GM12874 (cell line): ENCODE measurements at regions not wholly inside any gene's neighbourhood (a gene's known extent, or its start where the extent isn't known, plus 50 kb on each side); places are given as distances from the start of the nearest gene placed in this dataset.

Source experiments
- TF ChIP-seq, protein P1 (sequence below): IDR thresholded peaks from 2 replicates; pipeline ENCODE4 v1.5.1; 2011; ENCODE audit warnings: low read depth, mild to moderate bottlenecking, control low read depth, low read length, moderate library complexity; ENCODE audit not compliant: insufficient read depth

DNA sequence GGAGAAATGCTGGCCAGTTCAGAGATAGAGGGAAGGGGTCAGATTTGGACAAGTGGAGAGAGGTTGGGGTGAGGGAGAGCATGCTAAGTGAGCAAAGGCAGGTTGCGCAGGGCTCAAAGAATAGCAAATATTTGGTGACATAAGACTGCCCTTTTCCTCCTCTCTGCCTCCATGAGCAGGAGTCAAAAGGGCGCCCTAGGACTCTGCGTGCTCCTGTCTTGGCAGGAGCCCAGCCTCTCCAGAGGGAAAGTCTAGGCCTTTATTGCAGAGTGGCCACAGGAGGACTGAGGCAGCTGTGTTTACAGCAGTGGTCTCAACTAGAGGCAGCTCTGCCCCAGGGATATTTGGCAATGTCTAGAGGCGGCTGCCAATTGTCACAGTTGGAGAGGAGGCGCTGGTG lies 165.6 kb downstream of the FAM43A start:
- TF ChIP-seq, protein P1, sequence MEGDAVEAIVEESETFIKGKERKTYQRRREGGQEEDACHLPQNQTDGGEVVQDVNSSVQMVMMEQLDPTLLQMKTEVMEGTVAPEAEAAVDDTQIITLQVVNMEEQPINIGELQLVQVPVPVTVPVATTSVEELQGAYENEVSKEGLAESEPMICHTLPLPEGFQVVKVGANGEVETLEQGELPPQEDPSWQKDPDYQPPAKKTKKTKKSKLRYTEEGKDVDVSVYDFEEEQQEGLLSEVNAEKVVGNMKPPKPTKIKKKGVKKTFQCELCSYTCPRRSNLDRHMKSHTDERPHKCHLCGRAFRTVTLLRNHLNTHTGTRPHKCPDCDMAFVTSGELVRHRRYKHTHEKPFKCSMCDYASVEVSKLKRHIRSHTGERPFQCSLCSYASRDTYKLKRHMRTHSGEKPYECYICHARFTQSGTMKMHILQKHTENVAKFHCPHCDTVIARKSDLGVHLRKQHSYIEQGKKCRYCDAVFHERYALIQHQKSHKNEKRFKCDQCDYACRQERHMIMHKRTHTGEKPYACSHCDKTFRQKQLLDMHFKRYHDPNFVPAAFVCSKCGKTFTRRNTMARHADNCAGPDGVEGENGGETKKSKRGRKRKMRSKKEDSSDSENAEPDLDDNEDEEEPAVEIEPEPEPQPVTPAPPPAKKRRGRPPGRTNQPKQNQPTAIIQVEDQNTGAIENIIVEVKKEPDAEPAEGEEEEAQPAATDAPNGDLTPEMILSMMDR, result no peak

DNA sequence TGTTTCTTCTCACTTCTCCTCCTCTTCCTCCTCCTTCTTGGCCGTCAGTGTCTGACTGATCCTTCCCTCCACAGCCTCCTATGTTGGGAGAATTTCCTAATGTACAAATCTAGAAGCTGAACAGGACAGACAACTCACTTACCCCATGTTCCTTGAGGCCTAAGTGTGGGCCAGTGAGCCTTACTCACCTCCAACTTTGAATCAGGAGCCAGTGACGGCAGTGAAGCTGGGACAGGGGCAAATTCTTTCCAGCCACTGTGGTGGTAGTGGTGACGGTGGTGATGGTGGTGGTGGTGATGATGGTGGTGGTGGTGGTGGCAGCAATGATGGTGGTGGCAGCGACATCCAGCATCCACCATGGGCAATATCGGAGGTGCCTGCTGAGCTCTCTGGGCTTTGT lies 166.3 kb downstream of the FAM43A start:
- TF ChIP-seq, protein P1, result no peak

DNA sequence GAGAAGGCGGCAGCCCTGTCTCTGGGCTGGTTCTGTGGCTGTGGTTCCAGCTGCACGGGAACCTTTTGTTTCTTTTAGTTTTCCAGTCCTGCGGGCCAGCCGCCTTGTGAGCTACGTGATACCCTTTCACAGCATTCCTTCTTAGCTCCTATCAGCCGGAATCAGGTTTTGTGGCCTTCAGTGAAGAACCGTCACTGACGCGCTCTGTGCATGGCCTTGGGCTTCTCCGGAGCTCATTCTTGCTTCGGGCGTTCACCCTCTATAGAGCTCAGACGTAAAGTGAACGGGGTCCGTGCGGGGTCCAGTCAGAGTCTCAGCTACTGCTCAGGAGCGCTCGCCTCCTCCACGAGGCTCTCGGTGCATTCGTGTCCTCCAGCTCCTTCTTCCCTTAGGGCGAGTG lies 166.7 kb downstream of the FAM43A start:
- TF ChIP-seq, protein P1, result no peak

DNA sequence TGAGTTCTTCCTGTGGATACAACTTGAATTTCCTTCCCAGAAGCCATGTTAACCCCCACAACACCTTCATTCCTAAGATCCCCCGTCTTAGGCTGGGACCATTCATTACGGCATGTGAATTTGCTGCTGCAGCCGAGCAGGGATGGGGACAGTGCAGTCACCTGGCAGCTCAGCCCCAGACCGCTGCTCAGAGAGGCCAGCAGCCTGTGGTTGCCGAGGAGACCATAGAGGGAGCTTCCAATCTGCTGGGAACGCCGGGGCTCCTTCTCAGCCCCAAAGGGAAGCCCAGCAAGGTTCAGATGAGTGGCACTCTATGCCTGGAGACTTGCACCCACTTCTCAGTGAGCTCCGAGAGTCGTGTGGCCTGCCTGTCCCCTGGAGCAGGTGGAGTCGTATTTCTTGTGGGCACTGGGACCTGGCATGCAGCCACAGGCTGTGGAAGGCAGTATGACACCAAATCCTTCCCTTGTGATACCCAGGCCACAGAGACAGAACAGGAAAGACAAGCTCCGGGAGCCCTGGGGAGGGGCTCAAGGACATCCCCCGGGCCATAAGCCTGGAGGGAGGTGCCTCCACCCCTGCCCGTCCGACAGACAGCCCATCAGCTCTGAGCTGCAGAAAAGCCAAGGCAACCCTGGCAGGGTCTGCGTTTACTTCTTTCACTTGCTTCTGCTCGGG lies 167.3 kb downstream of the FAM43A start:
- TF ChIP-seq, protein P1, result no peak

DNA sequence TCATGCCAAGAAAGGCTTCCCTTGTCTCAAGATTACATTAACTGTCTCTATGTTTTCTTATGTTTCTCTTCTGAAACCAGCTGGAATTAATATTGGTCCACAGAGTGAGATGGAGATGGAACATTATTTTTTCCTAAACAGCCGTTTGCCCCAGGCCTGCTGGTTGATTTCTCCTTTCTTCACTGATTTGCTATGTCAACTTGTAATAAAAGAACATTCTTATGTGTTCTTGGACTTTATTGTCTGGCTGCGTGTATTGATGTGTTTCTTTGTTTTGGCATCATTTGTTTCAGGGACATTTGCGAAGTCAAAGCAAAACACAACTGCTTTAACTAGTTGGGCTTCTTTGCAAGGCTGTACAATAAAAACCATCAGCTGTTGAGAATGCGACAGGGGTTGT lies 168.5 kb downstream of the FAM43A start:
- TF ChIP-seq, protein P1, result no peak

DNA sequence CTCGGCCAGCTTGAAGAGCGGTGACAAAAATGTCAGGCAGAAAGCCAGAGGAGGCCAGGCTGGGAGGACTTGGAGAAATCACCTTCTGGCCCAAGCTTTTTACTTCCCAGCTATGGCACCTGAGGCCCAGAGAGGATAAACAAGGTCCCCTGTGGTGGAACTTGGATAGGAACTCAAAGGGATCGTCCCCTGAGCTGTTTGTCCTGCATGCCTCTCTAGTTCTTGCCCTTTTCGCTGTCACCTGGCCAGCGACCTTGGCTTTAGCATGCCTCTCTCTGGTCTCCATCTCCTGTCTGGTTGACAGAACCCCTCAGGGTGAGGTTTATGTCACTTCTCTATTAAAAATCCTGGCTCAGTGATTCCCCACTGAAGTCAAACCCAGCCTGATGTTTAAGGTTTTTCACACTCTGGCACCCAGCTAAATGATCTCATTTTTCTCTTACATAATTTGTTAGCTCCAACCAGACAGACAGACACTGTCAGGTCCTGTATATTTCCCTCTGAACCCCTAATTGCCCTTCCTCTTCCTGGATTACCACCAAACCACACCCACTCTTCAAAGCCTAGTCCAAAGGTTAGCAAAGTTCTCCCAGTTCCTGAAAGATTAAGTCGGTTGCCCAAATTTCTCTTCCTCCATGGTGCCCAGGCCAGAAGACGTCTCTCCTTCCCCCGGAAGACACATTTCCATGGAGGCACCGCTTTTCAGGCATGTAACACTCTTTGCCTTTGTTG lies 169.1 kb downstream of the FAM43A start:
- TF ChIP-seq, protein P1, result no peak

DNA sequence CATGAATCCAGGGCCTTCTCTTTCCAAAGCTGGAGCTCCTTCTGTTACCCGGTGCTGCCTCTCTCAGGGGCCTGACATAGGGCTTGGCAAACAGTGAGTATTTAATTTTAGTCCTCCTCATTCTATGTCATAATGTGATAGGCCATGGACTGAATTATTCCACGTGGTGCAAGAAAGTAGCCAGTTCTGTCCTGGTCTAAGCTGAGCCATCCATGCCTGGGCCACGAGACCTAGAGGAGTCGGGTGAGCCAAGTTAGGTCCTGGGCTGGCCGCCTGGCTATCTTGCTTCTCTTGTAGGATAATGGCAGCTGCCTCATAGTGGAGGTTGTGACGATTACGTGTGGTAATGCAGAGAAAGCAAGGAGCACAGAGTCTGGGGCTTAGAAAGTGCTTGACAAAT lies 170.6 kb downstream of the FAM43A start:
- TF ChIP-seq, protein P1, result no peak
